Ishikawa (cell line): ENCODE measurements at regions not wholly inside any gene's neighbourhood (a gene's known extent, or its start where the extent isn't known, plus 50 kb on each side); places are given as distances from the start of the nearest gene placed in this dataset.

Source experiments
- CEBPB ChIP-seq: IDR thresholded peaks from 2 replicates; pipeline ENCODE4 v1.6.1; 2012
- CREB1 ChIP-seq: IDR thresholded peaks from 2 replicates; pipeline ENCODE4 v1.6.1; 2012; ENCODE audit warnings: low read depth
- EP300 ChIP-seq: IDR thresholded peaks from 2 replicates; pipeline ENCODE4 v1.6.1; 2012; ENCODE audit warnings: borderline replicate concordance
- FOXM1 ChIP-seq: IDR thresholded peaks from 2 replicates; pipeline ENCODE4 v1.6.1; 2012; ENCODE audit warnings: low read depth, borderline replicate concordance
- NFIC ChIP-seq: IDR thresholded peaks from 2 replicates; pipeline ENCODE4 v1.6.1; 2012
- RAD21 ChIP-seq: IDR thresholded peaks from 2 replicates; pipeline ENCODE4 v1.6.1; 2012; ENCODE audit warnings: low read depth
- TAF1 ChIP-seq: IDR thresholded peaks from 2 replicates; pipeline ENCODE4 v1.6.1; 2012; ENCODE audit warnings: low read depth, mild to moderate bottlenecking
- TCF12 ChIP-seq: IDR thresholded peaks from 2 replicates; pipeline ENCODE4 v1.6.1; 2012; ENCODE audit warnings: low read depth
- TEAD4 ChIP-seq: IDR thresholded peaks from 2 replicates; pipeline ENCODE4 v1.6.1; 2012
- YY1 ChIP-seq: IDR thresholded peaks from 2 replicates; pipeline ENCODE4 v1.6.1; 2012; ENCODE audit warnings: low read depth
- ZBTB7A ChIP-seq: IDR thresholded peaks from 2 replicates; pipeline ENCODE4 v1.6.1; 2012; ENCODE audit warnings: low read depth
- TF ChIP-seq, protein P1 (sequence below): IDR thresholded peaks from 2 replicates; pipeline ENCODE4 v1.6.1; 2012; ENCODE audit warnings: low read depth, mild to moderate bottlenecking
- TF ChIP-seq, protein P2 (sequence below): IDR thresholded peaks from 2 replicates; pipeline ENCODE4 v1.6.1; 2012

DNA sequence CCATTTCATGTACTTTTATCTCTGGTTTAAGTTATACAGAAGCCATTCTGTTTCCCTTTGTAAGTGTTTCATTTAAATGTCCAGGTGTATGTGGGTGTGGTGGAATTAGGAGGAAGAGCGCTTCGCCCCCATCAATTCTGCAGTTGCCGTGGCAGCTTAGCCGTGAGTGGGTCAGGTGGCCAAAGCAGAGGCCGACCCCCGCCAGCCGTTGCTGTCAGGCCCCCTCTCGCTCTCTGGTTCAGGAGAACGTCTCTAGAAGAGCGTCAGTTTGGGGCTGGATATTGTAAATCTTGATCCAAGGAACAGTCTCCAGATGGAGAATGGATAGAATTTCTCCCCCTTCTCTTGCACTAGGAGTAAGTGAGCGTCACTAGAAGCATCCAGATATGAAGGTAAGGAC is 367.4 kb downstream of the FOXA2 start:
- TF ChIP-seq, protein P1, sequence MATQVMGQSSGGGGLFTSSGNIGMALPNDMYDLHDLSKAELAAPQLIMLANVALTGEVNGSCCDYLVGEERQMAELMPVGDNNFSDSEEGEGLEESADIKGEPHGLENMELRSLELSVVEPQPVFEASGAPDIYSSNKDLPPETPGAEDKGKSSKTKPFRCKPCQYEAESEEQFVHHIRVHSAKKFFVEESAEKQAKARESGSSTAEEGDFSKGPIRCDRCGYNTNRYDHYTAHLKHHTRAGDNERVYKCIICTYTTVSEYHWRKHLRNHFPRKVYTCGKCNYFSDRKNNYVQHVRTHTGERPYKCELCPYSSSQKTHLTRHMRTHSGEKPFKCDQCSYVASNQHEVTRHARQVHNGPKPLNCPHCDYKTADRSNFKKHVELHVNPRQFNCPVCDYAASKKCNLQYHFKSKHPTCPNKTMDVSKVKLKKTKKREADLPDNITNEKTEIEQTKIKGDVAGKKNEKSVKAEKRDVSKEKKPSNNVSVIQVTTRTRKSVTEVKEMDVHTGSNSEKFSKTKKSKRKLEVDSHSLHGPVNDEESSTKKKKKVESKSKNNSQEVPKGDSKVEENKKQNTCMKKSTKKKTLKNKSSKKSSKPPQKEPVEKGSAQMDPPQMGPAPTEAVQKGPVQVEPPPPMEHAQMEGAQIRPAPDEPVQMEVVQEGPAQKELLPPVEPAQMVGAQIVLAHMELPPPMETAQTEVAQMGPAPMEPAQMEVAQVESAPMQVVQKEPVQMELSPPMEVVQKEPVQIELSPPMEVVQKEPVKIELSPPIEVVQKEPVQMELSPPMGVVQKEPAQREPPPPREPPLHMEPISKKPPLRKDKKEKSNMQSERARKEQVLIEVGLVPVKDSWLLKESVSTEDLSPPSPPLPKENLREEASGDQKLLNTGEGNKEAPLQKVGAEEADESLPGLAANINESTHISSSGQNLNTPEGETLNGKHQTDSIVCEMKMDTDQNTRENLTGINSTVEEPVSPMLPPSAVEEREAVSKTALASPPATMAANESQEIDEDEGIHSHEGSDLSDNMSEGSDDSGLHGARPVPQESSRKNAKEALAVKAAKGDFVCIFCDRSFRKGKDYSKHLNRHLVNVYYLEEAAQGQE = no peak
- TF ChIP-seq, protein P2, sequence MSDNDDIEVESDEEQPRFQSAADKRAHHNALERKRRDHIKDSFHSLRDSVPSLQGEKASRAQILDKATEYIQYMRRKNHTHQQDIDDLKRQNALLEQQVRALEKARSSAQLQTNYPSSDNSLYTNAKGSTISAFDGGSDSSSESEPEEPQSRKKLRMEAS = no peak
- TF ChIP-seq FOXM1 = no peak
- no peak for TF ChIP-seq TEAD4
- no peak for TF ChIP-seq TCF12
- no peak for TF ChIP-seq CREB1
- no peak for TF ChIP-seq TAF1
- no peak for TF ChIP-seq EP300
- no peak for TF ChIP-seq NFIC
- no peak for TF ChIP-seq YY1
- no peak for TF ChIP-seq ZBTB7A
- no peak for TF ChIP-seq CEBPB
- no peak for TF ChIP-seq RAD21
